ENCODE measurements at regions not wholly inside any gene's neighbourhood (a gene's known extent, or its start where the extent isn't known, plus 50 kb on each side); places are given as distances from the start of the nearest gene placed in this dataset.

- TF ChIP-seq, protein P1, sequence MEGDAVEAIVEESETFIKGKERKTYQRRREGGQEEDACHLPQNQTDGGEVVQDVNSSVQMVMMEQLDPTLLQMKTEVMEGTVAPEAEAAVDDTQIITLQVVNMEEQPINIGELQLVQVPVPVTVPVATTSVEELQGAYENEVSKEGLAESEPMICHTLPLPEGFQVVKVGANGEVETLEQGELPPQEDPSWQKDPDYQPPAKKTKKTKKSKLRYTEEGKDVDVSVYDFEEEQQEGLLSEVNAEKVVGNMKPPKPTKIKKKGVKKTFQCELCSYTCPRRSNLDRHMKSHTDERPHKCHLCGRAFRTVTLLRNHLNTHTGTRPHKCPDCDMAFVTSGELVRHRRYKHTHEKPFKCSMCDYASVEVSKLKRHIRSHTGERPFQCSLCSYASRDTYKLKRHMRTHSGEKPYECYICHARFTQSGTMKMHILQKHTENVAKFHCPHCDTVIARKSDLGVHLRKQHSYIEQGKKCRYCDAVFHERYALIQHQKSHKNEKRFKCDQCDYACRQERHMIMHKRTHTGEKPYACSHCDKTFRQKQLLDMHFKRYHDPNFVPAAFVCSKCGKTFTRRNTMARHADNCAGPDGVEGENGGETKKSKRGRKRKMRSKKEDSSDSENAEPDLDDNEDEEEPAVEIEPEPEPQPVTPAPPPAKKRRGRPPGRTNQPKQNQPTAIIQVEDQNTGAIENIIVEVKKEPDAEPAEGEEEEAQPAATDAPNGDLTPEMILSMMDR (IDR thresholded peaks at IDR 0.05) = no peak
- no peak for TF ChIP-seq REST (IDR thresholded peaks at IDR 0.05; ENCODE audit: insufficient read depth in 1 of 2, low read depth in 2 of 2, low read length in 1 of 2)
- TF ChIP-seq SIN3A (IDR thresholded peaks at IDR 0.05; ENCODE audit: borderline replicate concordance, insufficient read depth, low read depth, low read length) = no peak
Observed at GRCh38 chr1:81682490-81682889, 118.2 kb upstream of the ADGRL2 start.

Measured in Panc1 (cell line).